ENCODE measurements at regions not wholly inside any gene's neighbourhood (a gene's known extent, or its start where the extent isn't known, plus 50 kb on each side); places are given as distances from the start of the nearest gene placed in this dataset.

GRCh38 chr11:96658436-96658835, 268.6 kb downstream of the JRKL start:
- TF ChIP-seq POLR2A (IDR thresholded peaks at IDR 0.05; ENCODE audit: extremely low read depth, insufficient read length) (no peak), CTCF (IDR thresholded peaks at IDR 0.05; ENCODE audit: low read depth, low read length) (no peak)

Data from NB4 (cell line).